K562 (cell line): ENCODE measurements at regions not wholly inside any gene's neighbourhood (a gene's known extent, or its start where the extent isn't known, plus 50 kb on each side); places are given as distances from the start of the nearest gene placed in this dataset.

Experiments used
- ERF ChIP-seq: fragments of 450-650 bp; formaldehyde crosslinking; IDR thresholded peaks from 2 replicates; pipeline ENCODE4 v1.4.0; 2020; ENCODE audit warnings: mild to moderate bottlenecking, mixed read lengths
- HDAC6 ChIP-seq: IDR thresholded peaks from 2 replicates; pipeline ENCODE4 v1.6.1; 2012; ENCODE audit warnings: low read depth, mild to moderate bottlenecking, control low read depth, inconsistent platforms, low read length, moderate library complexity
- NFYB ChIP-seq: IDR thresholded peaks from 2 replicates; pipeline ENCODE4 v1.6.1; 2011; ENCODE audit warnings: mild to moderate bottlenecking, moderate library complexity; ENCODE audit not compliant: insufficient read length; ENCODE audit errors: extremely low read depth
- SP1 ChIP-seq: sonication (generic); formaldehyde crosslinking; IDR thresholded peaks from 2 replicates; pipeline ENCODE4 v1.8.1; 2022; ENCODE audit warnings: mild to moderate bottlenecking, missing genetic modification reagents
- SP2 ChIP-seq: IDR thresholded peaks from 2 replicates; pipeline ENCODE4 v1.6.1; 2011; ENCODE audit warnings: mild to moderate bottlenecking, low read depth, low read length, moderate library complexity; ENCODE audit not compliant: poor library complexity, severe bottlenecking; ENCODE audit errors: extremely low read depth
- TAF1 ChIP-seq: IDR thresholded peaks from 2 replicates; pipeline ENCODE4 v1.6.1; 2011; ENCODE audit warnings: mild to moderate bottlenecking, low read length, moderate library complexity; ENCODE audit not compliant: insufficient read depth, control insufficient read depth, severe bottlenecking; ENCODE audit errors: extremely low read depth
- TCF3 ChIP-seq: sonication (generic); formaldehyde crosslinking; IDR thresholded peaks from 2 replicates; pipeline ENCODE4 v1.4.0; 2020; ENCODE audit warnings: mild to moderate bottlenecking, missing genetic modification reagents
- ZBTB1 ChIP-seq: sonication (generic); formaldehyde crosslinking; IDR thresholded peaks from 2 replicates; pipeline ENCODE4 v1.8.1; 2023; ENCODE audit warnings: missing genetic modification reagents, low read depth, mild to moderate bottlenecking, borderline replicate concordance
- ZFP30 ChIP-seq: fragments of 250-450 bp; sonication (Bioruptor Pico); IDR thresholded peaks from 2 replicates; pipeline ENCODE4 v1.8.0; 2022; ENCODE audit warnings: moderate library complexity, mild to moderate bottlenecking, inconsistent platforms, borderline replicate concordance
- TF ChIP-seq, protein P1 (sequence below): IDR thresholded peaks from 3 replicates; pipeline ENCODE4 v1.6.1; 2011; ENCODE audit warnings: borderline replicate concordance, mild to moderate bottlenecking; ENCODE audit not compliant: insufficient read length, insufficient read depth
- TF ChIP-seq, protein P2 (sequence below): fragments of 200-800 bp; sonication (Bioruptor generic); IDR thresholded peaks from 2 replicates; pipeline ENCODE4 v1.6.1; 2017; ENCODE audit warnings: missing genetic modification characterization, missing compliant biosample characterization
- TF ChIP-seq, protein P3 (sequence below), 3 experiments: IDR thresholded peaks in 2 of 3; conservative IDR thresholded peaks in 1 of 3; 2 replicates each; pipeline ENCODE4 v1.5.1; 2011 to 2012; ENCODE audit warnings: low read length in 3 of 3, mild to moderate bottlenecking in 3 of 3, control low read depth in 2 of 3, improper control_type of control experiment in 1 of 3, inconsistent platforms in 1 of 3, low read depth in 1 of 3, mixed read lengths in 1 of 3, moderate library complexity in 1 of 3; ENCODE audit not compliant: insufficient read depth in 2 of 3

DNA sequence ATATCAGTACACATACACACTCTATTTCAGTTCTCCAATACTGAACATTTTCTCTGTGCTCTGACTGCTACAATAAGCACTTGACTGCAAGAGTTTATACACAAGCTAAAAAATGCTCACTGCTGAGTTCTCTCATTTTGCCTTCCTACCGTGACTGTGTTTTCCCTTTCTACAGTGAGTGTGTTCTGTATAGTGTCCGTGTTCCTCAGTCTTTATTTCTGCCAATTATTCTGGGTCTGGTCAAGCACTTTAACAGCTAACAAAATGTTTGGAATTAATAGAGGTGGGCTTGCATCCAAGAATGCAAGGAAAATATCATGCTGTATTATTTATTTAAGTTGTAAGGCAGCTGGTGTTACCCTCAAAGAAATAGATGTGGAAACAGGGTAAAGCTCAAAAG lies 217.0 kb upstream of the NREP start:
- no peak for TF ChIP-seq SP2
- TF ChIP-seq SP1 (CRISPR knock-in tag) = no peak
- TF ChIP-seq, protein P1, sequence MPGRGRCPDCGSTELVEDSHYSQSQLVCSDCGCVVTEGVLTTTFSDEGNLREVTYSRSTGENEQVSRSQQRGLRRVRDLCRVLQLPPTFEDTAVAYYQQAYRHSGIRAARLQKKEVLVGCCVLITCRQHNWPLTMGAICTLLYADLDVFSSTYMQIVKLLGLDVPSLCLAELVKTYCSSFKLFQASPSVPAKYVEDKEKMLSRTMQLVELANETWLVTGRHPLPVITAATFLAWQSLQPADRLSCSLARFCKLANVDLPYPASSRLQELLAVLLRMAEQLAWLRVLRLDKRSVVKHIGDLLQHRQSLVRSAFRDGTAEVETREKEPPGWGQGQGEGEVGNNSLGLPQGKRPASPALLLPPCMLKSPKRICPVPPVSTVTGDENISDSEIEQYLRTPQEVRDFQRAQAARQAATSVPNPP = no peak
- no peak for TF ChIP-seq HDAC6
- TF ChIP-seq, protein P2, sequence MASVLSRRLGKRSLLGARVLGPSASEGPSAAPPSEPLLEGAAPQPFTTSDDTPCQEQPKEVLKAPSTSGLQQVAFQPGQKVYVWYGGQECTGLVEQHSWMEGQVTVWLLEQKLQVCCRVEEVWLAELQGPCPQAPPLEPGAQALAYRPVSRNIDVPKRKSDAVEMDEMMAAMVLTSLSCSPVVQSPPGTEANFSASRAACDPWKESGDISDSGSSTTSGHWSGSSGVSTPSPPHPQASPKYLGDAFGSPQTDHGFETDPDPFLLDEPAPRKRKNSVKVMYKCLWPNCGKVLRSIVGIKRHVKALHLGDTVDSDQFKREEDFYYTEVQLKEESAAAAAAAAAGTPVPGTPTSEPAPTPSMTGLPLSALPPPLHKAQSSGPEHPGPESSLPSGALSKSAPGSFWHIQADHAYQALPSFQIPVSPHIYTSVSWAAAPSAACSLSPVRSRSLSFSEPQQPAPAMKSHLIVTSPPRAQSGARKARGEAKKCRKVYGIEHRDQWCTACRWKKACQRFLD = no peak
- no peak for TF ChIP-seq ZBTB1 (CRISPR knock-in tag)
- no peak for TF ChIP-seq TAF1
- TF ChIP-seq ZFP30 (CRISPR knock-in tag) = no peak
- no peak for TF ChIP-seq NFYB
- TF ChIP-seq, protein P3, sequence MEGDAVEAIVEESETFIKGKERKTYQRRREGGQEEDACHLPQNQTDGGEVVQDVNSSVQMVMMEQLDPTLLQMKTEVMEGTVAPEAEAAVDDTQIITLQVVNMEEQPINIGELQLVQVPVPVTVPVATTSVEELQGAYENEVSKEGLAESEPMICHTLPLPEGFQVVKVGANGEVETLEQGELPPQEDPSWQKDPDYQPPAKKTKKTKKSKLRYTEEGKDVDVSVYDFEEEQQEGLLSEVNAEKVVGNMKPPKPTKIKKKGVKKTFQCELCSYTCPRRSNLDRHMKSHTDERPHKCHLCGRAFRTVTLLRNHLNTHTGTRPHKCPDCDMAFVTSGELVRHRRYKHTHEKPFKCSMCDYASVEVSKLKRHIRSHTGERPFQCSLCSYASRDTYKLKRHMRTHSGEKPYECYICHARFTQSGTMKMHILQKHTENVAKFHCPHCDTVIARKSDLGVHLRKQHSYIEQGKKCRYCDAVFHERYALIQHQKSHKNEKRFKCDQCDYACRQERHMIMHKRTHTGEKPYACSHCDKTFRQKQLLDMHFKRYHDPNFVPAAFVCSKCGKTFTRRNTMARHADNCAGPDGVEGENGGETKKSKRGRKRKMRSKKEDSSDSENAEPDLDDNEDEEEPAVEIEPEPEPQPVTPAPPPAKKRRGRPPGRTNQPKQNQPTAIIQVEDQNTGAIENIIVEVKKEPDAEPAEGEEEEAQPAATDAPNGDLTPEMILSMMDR (IDR thresholded peaks at IDR 0.05 in 2 of 3, conservative IDR thresholded peaks at IDR 0.05 in 1 of 3; ENCODE audit: insufficient read depth in 2 of 3, low read depth in 1 of 3, low read length in 3 of 3) = no peak
- TF ChIP-seq ERF (CRISPR knock-in tag) = no peak
- no peak for TF ChIP-seq TCF3 (CRISPR knock-in tag)
